Gastrocnemius medialis (tissue), 4 donors: ENCODE measurements at regions not wholly inside any gene's neighbourhood (a gene's known extent, or its start where the extent isn't known, plus 50 kb on each side); places are given as distances from the start of the nearest gene placed in this dataset.
"Not testable (repeated sequence)": the region's sequence is repeated elsewhere in the genome, so short reads cannot be mapped to it uniquely, and the experiment has no call there.

Source experiments
- CTCF ChIP-seq, 5 experiments: fragments of 450-650 bp in 3 of 5; fragments of 200-600 bp in 2 of 5; sonication (generic) in 2 of 5; IDR thresholded peaks in 4 of 5; conservative IDR thresholded peaks in 1 of 5; 1 replicate in 4 of 5; 2 replicates in 1 of 5; pipeline ENCODE4 v1.5.1; 2016 to 2019; ENCODE audit warnings: antibody characterized with exemption in 5 of 5, mild to moderate bottlenecking in 3 of 5, moderate library complexity in 3 of 5
- POLR2A ChIP-seq, 2 donors: fragments of 450-650 bp; IDR thresholded peaks; one replicate each; pipeline ENCODE4 v1.6.1; 2017; ENCODE audit warnings: antibody characterized with exemption in 2 of 2, mild to moderate bottlenecking in 2 of 2, moderate library complexity in 2 of 2

GRCh38 chr20:48488334-48489034 lies 339.3 kb downstream of the PREX1 start:
- TF ChIP-seq CTCF (IDR thresholded peaks at IDR 0.05 in 4 of 5, conservative IDR thresholded peaks at IDR 0.05 in 1 of 5); POLR2A (IDR thresholded peaks at IDR 0.05): not testable (repeated sequence)
